Upper lobe of left lung (tissue), 4 donors: ENCODE measurements at regions not wholly inside any gene's neighbourhood (a gene's known extent, or its start where the extent isn't known, plus 50 kb on each side); places are given as distances from the start of the nearest gene placed in this dataset.

Source experiments
- CTCF ChIP-seq, 6 experiments: fragments of 450-650 bp in 4 of 6; fragments of 200-600 bp in 2 of 6; sonication (generic) in 2 of 6; IDR thresholded peaks; one replicate each; pipeline ENCODE4 v1.5.1; 2016 to 2019; ENCODE audit warnings: antibody characterized with exemption in 6 of 6
- POLR2A ChIP-seq, 4 donors: fragments of 450-650 bp; IDR thresholded peaks; one replicate each; pipeline ENCODE4 v1.5.1; 2016 to 2017; ENCODE audit warnings: antibody characterized with exemption in 4 of 4, mild to moderate bottlenecking in 2 of 4

- TF ChIP-seq CTCF (IDR thresholded peaks at IDR 0.05) (no peak), POLR2A (IDR thresholded peaks at IDR 0.05) (no peak)
Observed at GRCh38 chr2:182655750-182656149, 60.3 kb upstream of the DNAJC10 start.
